ENCODE measurements at regions not wholly inside any gene's neighbourhood (a gene's known extent, or its start where the extent isn't known, plus 50 kb on each side); places are given as distances from the start of the nearest gene placed in this dataset.
"Not testable (repeated sequence)": the region's sequence is repeated elsewhere in the genome, so short reads cannot be mapped to it uniquely, and the experiment has no call there.

- TF ChIP-seq, protein P1, sequence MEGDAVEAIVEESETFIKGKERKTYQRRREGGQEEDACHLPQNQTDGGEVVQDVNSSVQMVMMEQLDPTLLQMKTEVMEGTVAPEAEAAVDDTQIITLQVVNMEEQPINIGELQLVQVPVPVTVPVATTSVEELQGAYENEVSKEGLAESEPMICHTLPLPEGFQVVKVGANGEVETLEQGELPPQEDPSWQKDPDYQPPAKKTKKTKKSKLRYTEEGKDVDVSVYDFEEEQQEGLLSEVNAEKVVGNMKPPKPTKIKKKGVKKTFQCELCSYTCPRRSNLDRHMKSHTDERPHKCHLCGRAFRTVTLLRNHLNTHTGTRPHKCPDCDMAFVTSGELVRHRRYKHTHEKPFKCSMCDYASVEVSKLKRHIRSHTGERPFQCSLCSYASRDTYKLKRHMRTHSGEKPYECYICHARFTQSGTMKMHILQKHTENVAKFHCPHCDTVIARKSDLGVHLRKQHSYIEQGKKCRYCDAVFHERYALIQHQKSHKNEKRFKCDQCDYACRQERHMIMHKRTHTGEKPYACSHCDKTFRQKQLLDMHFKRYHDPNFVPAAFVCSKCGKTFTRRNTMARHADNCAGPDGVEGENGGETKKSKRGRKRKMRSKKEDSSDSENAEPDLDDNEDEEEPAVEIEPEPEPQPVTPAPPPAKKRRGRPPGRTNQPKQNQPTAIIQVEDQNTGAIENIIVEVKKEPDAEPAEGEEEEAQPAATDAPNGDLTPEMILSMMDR (IDR thresholded peaks at IDR 0.05 in 2 of 3, conservative IDR thresholded peaks at IDR 0.05 in 1 of 3; ENCODE audit: insufficient read depth in 2 of 3, low read depth in 1 of 3, low read length in 3 of 3): not testable (repeated sequence)
- TF ChIP-seq ZNF354B (CRISPR knock-in tag; IDR thresholded peaks at IDR 0.05); POLR2AphosphoS5 (IDR thresholded peaks at IDR 0.05; ENCODE audit: control insufficient read depth, insufficient read depth, low read depth, low read length); DNMT1 (IDR thresholded peaks at IDR 0.05); FOS (IDR thresholded peaks at IDR 0.05; ENCODE audit: extremely low read depth, insufficient read length); TEAD4 (IDR thresholded peaks at IDR 0.05; ENCODE audit: low read length); TEAD4 (CRISPR knock-in tag; IDR thresholded peaks at IDR 0.05; ENCODE audit: borderline replicate concordance): not testable (repeated sequence)
Observed at GRCh38 chr1:149692804-149693539, 89.5 kb upstream of the FCGR1A start.

Measured in K562 (cell line).